GM12878 (cell line): ENCODE measurements at regions not wholly inside any gene's neighbourhood (a gene's known extent, or its start where the extent isn't known, plus 50 kb on each side); places are given as distances from the start of the nearest gene placed in this dataset.

Experiments used
- ATAC-seq: fragments of 200-7000 bp; cut with Tn5 transposase; 3 replicates; pipeline ENCODE4 v1.9.1; 2020; ENCODE audit warnings: mild to moderate bottlenecking, moderate library complexity
- BruUV-seq: library from RNA; stranded (reverse); fragments of 400-500 nt; replicated peaks from 2 replicates; lab custom pipeline; 2021; lab: Mats Ljungman, UMichigan
- CTCF ChIA-PET: fragments of 300-600 bp; sonication (Branson Sonifier 250); formaldehyde crosslinking; extraction: SDS; loops from one replicate; lab custom pipeline; 2021; ENCODE audit warnings: inconsistent platforms; lab: Yijun Ruan, JAX
- POLR2A ChIA-PET: fragments of 350-600 bp; formaldehyde crosslinking; extraction: SDS; loops from one replicate; lab custom pipeline; 2021; ENCODE audit warnings: inconsistent platforms; lab: Charles Lee
- RAD21 ChIA-PET: fragments of 300-600 bp; sonication (Branson Sonifier 250); formaldehyde crosslinking; loops from one replicate; lab custom pipeline; 2023; ENCODE audit warnings: antibody characterized with exemption; ENCODE audit not compliant: unreplicated experiment; lab: Charles Lee
- SMC1A ChIA-PET: fragments of 300-600 bp; sonication (Branson Sonifier 250); formaldehyde crosslinking; loops from one replicate; lab custom pipeline; 2023; ENCODE audit not compliant: unreplicated experiment, uncharacterized antibody; lab: Charles Lee
- DNase-seq: peaks from one replicate; pipeline ENCODE4 v3.0.0-alpha.2; 2011; ENCODE audit warnings: low read depth, low spot score
- FAIRE-seq: peaks from 3 replicates; lab custom pipeline; 2011; peaks lifted over from hg19 to GRCh38; lab: Jason Lieb, UNC
- H2AFZ ChIP-seq: 2 replicates; pipeline ENCODE4 v1.6.0; 2011; ENCODE audit warnings: low read depth, low read length, control low read depth; ENCODE audit not compliant: control insufficient read depth
- H3K27ac ChIP-seq: 2 replicates; pipeline ENCODE4 v1.5.1; 2011; ENCODE audit warnings: control low read depth; ENCODE audit not compliant: control insufficient read depth, insufficient read depth
- H3K27me3 ChIP-seq, 2 experiments: replicated peaks in 1 of 2; 2 replicates each; pipeline versions ENCODE4 v1.6.0 to v1.6.1; 2011; ENCODE audit warnings: low read length in 1 of 2; ENCODE audit not compliant: control insufficient read depth in 2 of 2, insufficient read depth in 2 of 2
- H3K36me3 ChIP-seq, 2 experiments: 2 replicates each; pipeline ENCODE4 v1.5.1; 2011; ENCODE audit warnings: low read length in 1 of 2; ENCODE audit not compliant: control insufficient read depth in 2 of 2, insufficient read depth in 2 of 2
- H3K4me1 ChIP-seq: 2 replicates; pipeline ENCODE4 v1.6.1; 2011; ENCODE audit warnings: mild to moderate bottlenecking, low read length, moderate library complexity, mixed read lengths; ENCODE audit not compliant: control insufficient read depth, insufficient read depth
- H3K4me2 ChIP-seq: 2 replicates; pipeline ENCODE4 v1.6.0; 2011; ENCODE audit warnings: control low read depth; ENCODE audit not compliant: control insufficient read depth, insufficient read depth
- H3K4me3 ChIP-seq: fragments of 200-600 bp; sonication (generic); 2 replicates; pipeline ENCODE4 v1.5.1; 2016
- H3K79me2 ChIP-seq: 2 replicates; pipeline ENCODE4 v1.6.0; 2011; ENCODE audit warnings: low read length; ENCODE audit not compliant: control insufficient read depth, insufficient read depth
- H3K9ac ChIP-seq: 2 replicates; pipeline ENCODE4 v1.8.0; 2011; ENCODE audit warnings: low read length, control low read depth, mixed read lengths; ENCODE audit not compliant: control insufficient read depth, insufficient read depth
- H3K9me3 ChIP-seq: replicated peaks from 3 replicates; pipeline ENCODE4 v1.5.1; 2011; ENCODE audit warnings: mild to moderate bottlenecking, low read length; ENCODE audit not compliant: control insufficient read depth, insufficient read depth
- H4K20me1 ChIP-seq: 2 replicates; pipeline ENCODE4 v1.6.0; 2011; ENCODE audit not compliant: control insufficient read depth, insufficient read depth
- BCL11A ChIP-seq: IDR thresholded peaks from 2 replicates; pipeline ENCODE4 v1.6.1; 2011; ENCODE audit warnings: low read depth, low read length
- FOXM1 ChIP-seq: IDR thresholded peaks from 2 replicates; pipeline ENCODE4 v1.6.1; 2012; ENCODE audit warnings: low read depth, mild to moderate bottlenecking, inconsistent platforms, low read length, moderate library complexity
- JUNB ChIP-seq: IDR thresholded peaks from 2 replicates; pipeline ENCODE4 v1.6.1; 2016; ENCODE audit warnings: antibody characterized with exemption, mild to moderate bottlenecking
- KAT2A ChIP-seq: conservative IDR thresholded peaks from 2 replicates; pipeline ENCODE4 v1.6.1; 2011; ENCODE audit warnings: low read depth, low read length; ENCODE audit not compliant: control insufficient read depth
- MEF2A ChIP-seq: IDR thresholded peaks from 2 replicates; pipeline ENCODE4 v1.6.1; 2011; ENCODE audit warnings: low read depth, mild to moderate bottlenecking, low read length, moderate library complexity; ENCODE audit not compliant: insufficient read depth
- NR2F1 ChIP-seq: fragments of 450-650 bp; conservative IDR thresholded peaks from 2 replicates; pipeline ENCODE4 v1.6.1; 2017; ENCODE audit warnings: mild to moderate bottlenecking
- NRF1 ChIP-seq: conservative IDR thresholded peaks from 2 replicates; pipeline ENCODE4 v1.6.1; 2011; ENCODE audit warnings: mild to moderate bottlenecking, low read depth, low read length, improper control_type of control experiment
- SUZ12 ChIP-seq: fragments of 200-600 bp; sonication (generic); IDR thresholded peaks from one replicate; pipeline ENCODE4 v1.6.1; 2018; ENCODE audit warnings: antibody characterized with exemption, mild to moderate bottlenecking; ENCODE audit not compliant: unreplicated experiment
- TCF7 ChIP-seq: IDR thresholded peaks from 2 replicates; pipeline ENCODE4 v1.6.1; 2014; ENCODE audit warnings: antibody characterized with exemption, borderline replicate concordance
- WRNIP1 ChIP-seq: IDR thresholded peaks from 2 replicates; pipeline ENCODE4 v1.6.1; 2011; ENCODE audit warnings: low read depth, low read length, improper control_type of control experiment, borderline replicate concordance
- WGBS: methylation state at CpG from one replicate; pipeline ENCODE4 v1.1.6; 2016; ENCODE audit warnings: low lambda C conversion rate; ENCODE audit not compliant: insufficient replicate concordance, insufficient coverage; ENCODE audit errors: missing lambda C conversion rate; 5-methylcytosine and 5-hydroxymethylcytosine counted together
- in situ Hi-C: fragments of 300-500 bp; cut with MboI; formaldehyde crosslinking; loops from 9 replicates; pipeline ENCODE4 v1.14.3; 2018; ENCODE audit warnings: mixed read lengths
- intact Hi-C: fragments of 100-400 bp; cut with micrococcal nuclease; formaldehyde crosslinking; loops from one replicate; pipeline ENCODE4 v1.14.2; 2022; ENCODE audit not compliant: unreplicated experiment
- TF ChIP-seq, protein P1 (sequence below): IDR thresholded peaks from 2 replicates; pipeline ENCODE4 v1.6.1; 2012; ENCODE audit warnings: improper control_type of control experiment, low read depth, low read length; ENCODE audit not compliant: insufficient replicate concordance
- TF ChIP-seq, protein P2 (sequence below): fragments of 450-650 bp; IDR thresholded peaks from 2 replicates; pipeline ENCODE4 v1.6.1; 2017; ENCODE audit warnings: mild to moderate bottlenecking, moderate library complexity
- TF ChIP-seq, protein P3 (sequence below): fragments of 450-650 bp; IDR thresholded peaks from 2 replicates; pipeline ENCODE4 v1.6.1; 2017; ENCODE audit warnings: antibody characterized with exemption, mild to moderate bottlenecking, moderate library complexity

DNA sequence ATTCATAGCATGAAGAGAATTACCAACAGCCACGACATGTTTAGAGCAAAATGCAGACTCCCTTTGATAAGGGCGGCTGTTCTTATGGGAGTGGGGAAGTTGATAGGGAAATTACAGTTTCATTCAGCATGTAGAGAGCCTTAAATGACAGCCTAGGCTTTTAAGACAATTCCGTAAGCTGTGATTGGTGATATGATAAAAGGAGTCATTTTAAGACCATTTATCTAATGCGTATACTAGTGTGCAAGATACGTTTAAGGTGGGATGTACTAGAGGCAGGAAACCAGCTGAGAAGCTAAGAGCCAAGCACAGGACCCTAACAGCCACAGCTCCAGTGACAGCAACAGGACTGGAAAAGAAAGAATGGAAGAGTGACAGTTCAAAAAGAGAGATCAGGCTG lies 102.2 kb upstream of the ZFP42 start (continued):
- TF ChIP-seq, protein P1, sequence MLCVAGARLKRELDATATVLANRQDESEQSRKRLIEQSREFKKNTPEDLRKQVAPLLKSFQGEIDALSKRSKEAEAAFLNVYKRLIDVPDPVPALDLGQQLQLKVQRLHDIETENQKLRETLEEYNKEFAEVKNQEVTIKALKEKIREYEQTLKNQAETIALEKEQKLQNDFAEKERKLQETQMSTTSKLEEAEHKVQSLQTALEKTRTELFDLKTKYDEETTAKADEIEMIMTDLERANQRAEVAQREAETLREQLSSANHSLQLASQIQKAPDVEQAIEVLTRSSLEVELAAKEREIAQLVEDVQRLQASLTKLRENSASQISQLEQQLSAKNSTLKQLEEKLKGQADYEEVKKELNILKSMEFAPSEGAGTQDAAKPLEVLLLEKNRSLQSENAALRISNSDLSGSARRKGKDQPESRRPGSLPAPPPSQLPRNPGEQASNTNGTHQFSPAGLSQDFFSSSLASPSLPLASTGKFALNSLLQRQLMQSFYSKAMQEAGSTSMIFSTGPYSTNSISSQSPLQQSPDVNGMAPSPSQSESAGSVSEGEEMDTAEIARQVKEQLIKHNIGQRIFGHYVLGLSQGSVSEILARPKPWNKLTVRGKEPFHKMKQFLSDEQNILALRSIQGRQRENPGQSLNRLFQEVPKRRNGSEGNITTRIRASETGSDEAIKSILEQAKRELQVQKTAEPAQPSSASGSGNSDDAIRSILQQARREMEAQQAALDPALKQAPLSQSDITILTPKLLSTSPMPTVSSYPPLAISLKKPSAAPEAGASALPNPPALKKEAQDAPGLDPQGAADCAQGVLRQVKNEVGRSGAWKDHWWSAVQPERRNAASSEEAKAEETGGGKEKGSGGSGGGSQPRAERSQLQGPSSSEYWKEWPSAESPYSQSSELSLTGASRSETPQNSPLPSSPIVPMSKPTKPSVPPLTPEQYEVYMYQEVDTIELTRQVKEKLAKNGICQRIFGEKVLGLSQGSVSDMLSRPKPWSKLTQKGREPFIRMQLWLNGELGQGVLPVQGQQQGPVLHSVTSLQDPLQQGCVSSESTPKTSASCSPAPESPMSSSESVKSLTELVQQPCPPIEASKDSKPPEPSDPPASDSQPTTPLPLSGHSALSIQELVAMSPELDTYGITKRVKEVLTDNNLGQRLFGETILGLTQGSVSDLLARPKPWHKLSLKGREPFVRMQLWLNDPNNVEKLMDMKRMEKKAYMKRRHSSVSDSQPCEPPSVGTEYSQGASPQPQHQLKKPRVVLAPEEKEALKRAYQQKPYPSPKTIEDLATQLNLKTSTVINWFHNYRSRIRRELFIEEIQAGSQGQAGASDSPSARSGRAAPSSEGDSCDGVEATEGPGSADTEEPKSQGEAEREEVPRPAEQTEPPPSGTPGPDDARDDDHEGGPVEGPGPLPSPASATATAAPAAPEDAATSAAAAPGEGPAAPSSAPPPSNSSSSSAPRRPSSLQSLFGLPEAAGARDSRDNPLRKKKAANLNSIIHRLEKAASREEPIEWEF = no peak
- TF ChIP-seq BCL11A = no peak
- TF ChIP-seq TCF7 = no peak
- no peak for TF ChIP-seq MEF2A
- no peak for TF ChIP-seq JUNB
- TF ChIP-seq NRF1 = no peak
- TF ChIP-seq NR2F1 = no peak
- TF ChIP-seq, all 136 proteins: peak for 0

DNA sequence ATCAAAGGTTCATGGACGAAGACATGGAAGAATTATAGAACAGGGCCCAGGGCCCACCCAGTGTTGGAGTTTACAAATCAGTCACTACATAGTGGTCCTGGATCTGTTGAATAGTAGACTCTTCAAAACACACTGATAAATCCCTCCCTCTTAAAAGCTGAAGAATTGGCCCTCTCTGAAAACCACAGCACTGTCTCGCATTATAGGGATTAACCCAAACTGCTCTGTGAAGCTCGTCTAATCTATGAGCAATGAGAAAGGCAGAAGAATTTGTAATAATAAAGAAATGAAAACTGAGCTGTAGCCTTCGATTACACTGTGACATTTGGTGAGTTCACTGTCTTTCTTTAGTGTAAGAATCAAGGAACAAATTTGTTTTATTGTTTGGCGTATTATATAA lies 92.5 kb upstream of the ZFP42 start:
- DNase-seq (no peak), FAIRE-seq (no peak), ATAC-seq (no peak)
- Histone ChIP-seq H2AFZ (no peak overlapping the region), H3K4me1 (no peaks in the 10 kb centered on the region), H3K4me2 (no peak overlapping the region), H4K20me1 (no peaks in the 10 kb centered on the region), H3K27me3 (no peaks in the 10 kb centered on the region), H3K79me2 (no peaks in the 10 kb centered on the region), H3K27ac (no peak overlapping the region), H3K36me3 (no peaks in the 10 kb centered on the region), H3K9ac (no peak overlapping the region), H3K9me3 (no peaks in the 10 kb centered on the region), H3K4me3 (no peak overlapping the region)
- CTCF ChIA-PET = no interaction called here
- BruUV-seq = no TSS peak
- in situ Hi-C loops = no loop called here
- RAD21 ChIA-PET = no interaction called here
- intact Hi-C loops = no loop called here
- POLR2A ChIA-PET = no interaction called here
- WGBS = 15% methylated on average over 5 of the region's 5 CpGs
- SMC1A ChIA-PET = no interaction called here
- TF ChIP-seq, protein P2, sequence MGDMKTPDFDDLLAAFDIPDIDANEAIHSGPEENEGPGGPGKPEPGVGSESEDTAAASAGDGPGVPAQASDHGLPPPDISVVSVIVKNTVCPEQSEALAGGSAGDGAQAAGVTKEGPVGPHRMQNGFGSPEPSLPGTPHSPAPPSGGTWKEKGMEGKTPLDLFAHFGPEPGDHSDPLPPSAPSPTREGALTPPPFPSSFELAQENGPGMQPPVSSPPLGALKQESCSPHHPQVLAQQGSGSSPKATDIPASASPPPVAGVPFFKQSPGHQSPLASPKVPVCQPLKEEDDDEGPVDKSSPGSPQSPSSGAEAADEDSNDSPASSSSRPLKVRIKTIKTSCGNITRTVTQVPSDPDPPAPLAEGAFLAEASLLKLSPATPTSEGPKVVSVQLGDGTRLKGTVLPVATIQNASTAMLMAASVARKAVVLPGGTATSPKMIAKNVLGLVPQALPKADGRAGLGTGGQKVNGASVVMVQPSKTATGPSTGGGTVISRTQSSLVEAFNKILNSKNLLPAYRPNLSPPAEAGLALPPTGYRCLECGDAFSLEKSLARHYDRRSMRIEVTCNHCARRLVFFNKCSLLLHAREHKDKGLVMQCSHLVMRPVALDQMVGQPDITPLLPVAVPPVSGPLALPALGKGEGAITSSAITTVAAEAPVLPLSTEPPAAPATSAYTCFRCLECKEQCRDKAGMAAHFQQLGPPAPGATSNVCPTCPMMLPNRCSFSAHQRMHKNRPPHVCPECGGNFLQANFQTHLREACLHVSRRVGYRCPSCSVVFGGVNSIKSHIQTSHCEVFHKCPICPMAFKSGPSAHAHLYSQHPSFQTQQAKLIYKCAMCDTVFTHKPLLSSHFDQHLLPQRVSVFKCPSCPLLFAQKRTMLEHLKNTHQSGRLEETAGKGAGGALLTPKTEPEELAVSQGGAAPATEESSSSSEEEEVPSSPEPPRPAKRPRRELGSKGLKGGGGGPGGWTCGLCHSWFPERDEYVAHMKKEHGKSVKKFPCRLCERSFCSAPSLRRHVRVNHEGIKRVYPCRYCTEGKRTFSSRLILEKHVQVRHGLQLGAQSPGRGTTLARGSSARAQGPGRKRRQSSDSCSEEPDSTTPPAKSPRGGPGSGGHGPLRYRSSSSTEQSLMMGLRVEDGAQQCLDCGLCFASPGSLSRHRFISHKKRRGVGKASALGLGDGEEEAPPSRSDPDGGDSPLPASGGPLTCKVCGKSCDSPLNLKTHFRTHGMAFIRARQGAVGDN = no peak
- TF ChIP-seq, protein P3, sequence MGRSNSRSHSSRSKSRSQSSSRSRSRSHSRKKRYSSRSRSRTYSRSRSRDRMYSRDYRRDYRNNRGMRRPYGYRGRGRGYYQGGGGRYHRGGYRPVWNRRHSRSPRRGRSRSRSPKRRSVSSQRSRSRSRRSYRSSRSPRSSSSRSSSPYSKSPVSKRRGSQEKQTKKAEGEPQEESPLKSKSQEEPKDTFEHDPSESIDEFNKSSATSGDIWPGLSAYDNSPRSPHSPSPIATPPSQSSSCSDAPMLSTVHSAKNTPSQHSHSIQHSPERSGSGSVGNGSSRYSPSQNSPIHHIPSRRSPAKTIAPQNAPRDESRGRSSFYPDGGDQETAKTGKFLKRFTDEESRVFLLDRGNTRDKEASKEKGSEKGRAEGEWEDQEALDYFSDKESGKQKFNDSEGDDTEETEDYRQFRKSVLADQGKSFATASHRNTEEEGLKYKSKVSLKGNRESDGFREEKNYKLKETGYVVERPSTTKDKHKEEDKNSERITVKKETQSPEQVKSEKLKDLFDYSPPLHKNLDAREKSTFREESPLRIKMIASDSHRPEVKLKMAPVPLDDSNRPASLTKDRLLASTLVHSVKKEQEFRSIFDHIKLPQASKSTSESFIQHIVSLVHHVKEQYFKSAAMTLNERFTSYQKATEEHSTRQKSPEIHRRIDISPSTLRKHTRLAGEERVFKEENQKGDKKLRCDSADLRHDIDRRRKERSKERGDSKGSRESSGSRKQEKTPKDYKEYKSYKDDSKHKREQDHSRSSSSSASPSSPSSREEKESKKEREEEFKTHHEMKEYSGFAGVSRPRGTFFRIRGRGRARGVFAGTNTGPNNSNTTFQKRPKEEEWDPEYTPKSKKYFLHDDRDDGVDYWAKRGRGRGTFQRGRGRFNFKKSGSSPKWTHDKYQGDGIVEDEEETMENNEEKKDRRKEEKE = no peak
- TF ChIP-seq SUZ12 (no peak), WRNIP1 (no peak), KAT2A (no peak), FOXM1 (no peak)
